Neural cell (in vitro differentiated cells): ENCODE measurements at regions not wholly inside any gene's neighbourhood (a gene's known extent, or its start where the extent isn't known, plus 50 kb on each side); places are given as distances from the start of the nearest gene placed in this dataset.

Source experiments
- H2AFZ ChIP-seq: fragments of 200-600, 300-800 bp; sonication (generic), shearing (Covaris generic); 2 replicates; pipeline ENCODE4 v1.6.0; 2014; ENCODE audit warnings: low read depth, mild to moderate bottlenecking, antibody characterized with exemption, low read length, moderate library complexity
- H3F3A ChIP-seq: fragments of 200-600 bp; shearing (Covaris generic); 2 replicates; pipeline ENCODE4 v1.6.1; 2016; ENCODE audit warnings: mild to moderate bottlenecking, moderate library complexity, mixed read lengths, antibody characterized with exemption, low read length; ENCODE audit not compliant: insufficient read depth, poor library complexity, severe bottlenecking
- H3K27ac ChIP-seq: fragments of 200-600, 300-800 bp; sonication (generic), shearing (Covaris generic); 2 replicates; pipeline ENCODE4 v1.5.1; 2014; ENCODE audit warnings: mild to moderate bottlenecking, low read length, moderate library complexity
- H3K27me3 ChIP-seq: fragments of 300-800, 200-600 bp; sonication (generic), shearing (Covaris generic); 2 replicates; pipeline ENCODE4 v1.6.0; 2014; ENCODE audit warnings: mild to moderate bottlenecking, low read depth, low read length, moderate library complexity; ENCODE audit not compliant: insufficient read depth
- H3K36me3 ChIP-seq: fragments of 300-800, 200-600 bp; sonication (generic), shearing (Covaris generic); 2 replicates; pipeline ENCODE4 v1.5.1; 2014; ENCODE audit warnings: mild to moderate bottlenecking, antibody characterized with exemption, low read length, moderate library complexity; ENCODE audit not compliant: insufficient read depth
- H3K4me2 ChIP-seq: fragments of 300-800, 200-600 bp; sonication (generic), shearing (Covaris generic); 2 replicates; pipeline ENCODE4 v1.6.0; 2014; ENCODE audit warnings: mild to moderate bottlenecking, low read length
- H3K4me3 ChIP-seq: fragments of 300-800, 200-600 bp; sonication (generic), shearing (Covaris generic); 2 replicates; pipeline ENCODE4 v1.5.1; 2014; ENCODE audit warnings: mild to moderate bottlenecking, low read length, moderate library complexity
- H3K79me2 ChIP-seq: fragments of 200-600 bp; shearing (Covaris generic); replicated peaks from 2 replicates; pipeline ENCODE4 v1.6.0; 2014; ENCODE audit warnings: mild to moderate bottlenecking, low read length, moderate library complexity; ENCODE audit not compliant: insufficient read depth
- H3K9ac ChIP-seq: fragments of 300-800, 200-600 bp; sonication (generic), shearing (Covaris generic); 2 replicates; pipeline ENCODE4 v1.6.1; 2016; ENCODE audit warnings: mild to moderate bottlenecking, low read length, mixed read lengths
- H3K9me2 ChIP-seq: fragments of 200-600 bp; shearing (Covaris generic); 2 replicates; pipeline ENCODE4 v1.6.1; 2016; ENCODE audit warnings: mild to moderate bottlenecking, low read length, mixed read lengths; ENCODE audit not compliant: insufficient read depth
- H3K9me3 ChIP-seq: fragments of 200-600, 300-800 bp; sonication (generic), shearing (Covaris generic); 2 replicates; pipeline ENCODE4 v1.6.1; 2016; ENCODE audit warnings: mild to moderate bottlenecking, mixed run types, low read length, moderate library complexity, mixed read lengths
- H4K20me1 ChIP-seq: fragments of 200-600 bp; shearing (Covaris generic); 2 replicates; pipeline ENCODE4 v1.6.1; 2016; ENCODE audit warnings: mild to moderate bottlenecking, mixed run types; ENCODE audit not compliant: insufficient read depth
- EP300 ChIP-seq: fragments of 450-650 bp; conservative IDR thresholded peaks from 2 replicates; pipeline ENCODE4 v1.6.1; 2014; ENCODE audit warnings: antibody characterized with exemption, mild to moderate bottlenecking, moderate library complexity; ENCODE audit not compliant: poor library complexity, severe bottlenecking
- EZH2 ChIP-seq: fragments of 200-600, 300-800 bp; shearing (Covaris generic), sonication (generic); IDR thresholded peaks from 2 replicates; pipeline ENCODE4 v1.6.1; 2014; ENCODE audit warnings: antibody characterized with exemption, low read length, borderline replicate concordance, mild to moderate bottlenecking; ENCODE audit not compliant: insufficient read depth, poor library complexity, severe bottlenecking
- MXI1 ChIP-seq: fragments of 450-650 bp; conservative IDR thresholded peaks from 2 replicates; pipeline ENCODE4 v1.6.1; 2014; ENCODE audit warnings: antibody characterized with exemption, mild to moderate bottlenecking; ENCODE audit not compliant: poor library complexity, severe bottlenecking
- POLR2AphosphoS5 ChIP-seq: IDR thresholded peaks from 2 replicates; pipeline ENCODE4 v1.6.1; 2012
- RAD21 ChIP-seq: fragments of 450-650 bp; conservative IDR thresholded peaks from 2 replicates; pipeline ENCODE4 v1.6.1; 2014; ENCODE audit warnings: antibody characterized with exemption, mild to moderate bottlenecking, moderate library complexity
- SMC3 ChIP-seq: fragments of 450-650 bp; conservative IDR thresholded peaks from 2 replicates; pipeline ENCODE4 v1.6.1; 2014; ENCODE audit warnings: antibody characterized with exemption, mild to moderate bottlenecking, moderate library complexity; ENCODE audit not compliant: poor library complexity
- TAF1 ChIP-seq: IDR thresholded peaks from 2 replicates; pipeline ENCODE4 v1.6.1; 2012; ENCODE audit warnings: low read depth
- TF ChIP-seq, protein P1 (sequence below): IDR thresholded peaks from 2 replicates; pipeline ENCODE4 v1.6.1; 2012; ENCODE audit warnings: borderline replicate concordance
- TF ChIP-seq, protein P2 (sequence below): fragments of 450-650 bp; IDR thresholded peaks from 2 replicates; pipeline ENCODE4 v1.5.1; 2014; ENCODE audit warnings: antibody characterized with exemption, mild to moderate bottlenecking, moderate library complexity; ENCODE audit not compliant: poor library complexity, severe bottlenecking

DNA sequence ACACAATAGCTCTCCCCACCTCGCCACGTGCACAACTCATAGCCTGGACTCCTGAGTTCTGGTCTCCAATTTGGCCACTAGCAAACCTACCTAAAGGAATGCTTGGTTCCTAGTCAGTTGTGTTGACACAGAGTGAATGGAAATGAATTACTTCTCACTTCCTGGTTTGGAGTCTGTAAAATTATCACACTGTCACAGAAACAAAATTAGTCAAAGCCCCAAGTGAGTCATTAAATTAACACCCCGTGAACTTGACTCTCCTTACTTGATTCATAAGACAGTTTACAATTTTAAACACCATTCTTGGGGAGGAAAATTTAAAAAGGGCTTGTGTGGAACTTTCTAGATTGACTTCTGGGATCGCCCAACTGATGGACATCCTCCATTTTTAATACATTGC, 276.2 kb upstream of the CTNNB1 start:
- no peaks in the 10 kb centered on the region for H3K36me3 ChIP-seq
- H3K27ac ChIP-seq, result no peak overlapping the region
- no peak overlapping the region for H2AFZ ChIP-seq
- H3K27me3 ChIP-seq, result no peaks in the 10 kb centered on the region
- no peak overlapping the region for H3K4me3 ChIP-seq
- no peak overlapping the region for H3K4me2 ChIP-seq
- H3K9ac ChIP-seq, result no peak overlapping the region
- no peaks in the 10 kb centered on the region for H4K20me1 ChIP-seq
- no peaks in the 10 kb centered on the region for H3K79me2 ChIP-seq
- no peaks in the 10 kb centered on the region for H3F3A ChIP-seq
- H3K9me2 ChIP-seq, result no peaks in the 10 kb centered on the region
- H3K9me3 ChIP-seq, result no peaks in the 10 kb centered on the region
- TF ChIP-seq POLR2AphosphoS5 (no peak), EP300 (no peak), TAF1 (no peak), EZH2 (no peak), RAD21 (no peak), SMC3 (no peak), MXI1 (no peak)
- TF ChIP-seq, protein P1, sequence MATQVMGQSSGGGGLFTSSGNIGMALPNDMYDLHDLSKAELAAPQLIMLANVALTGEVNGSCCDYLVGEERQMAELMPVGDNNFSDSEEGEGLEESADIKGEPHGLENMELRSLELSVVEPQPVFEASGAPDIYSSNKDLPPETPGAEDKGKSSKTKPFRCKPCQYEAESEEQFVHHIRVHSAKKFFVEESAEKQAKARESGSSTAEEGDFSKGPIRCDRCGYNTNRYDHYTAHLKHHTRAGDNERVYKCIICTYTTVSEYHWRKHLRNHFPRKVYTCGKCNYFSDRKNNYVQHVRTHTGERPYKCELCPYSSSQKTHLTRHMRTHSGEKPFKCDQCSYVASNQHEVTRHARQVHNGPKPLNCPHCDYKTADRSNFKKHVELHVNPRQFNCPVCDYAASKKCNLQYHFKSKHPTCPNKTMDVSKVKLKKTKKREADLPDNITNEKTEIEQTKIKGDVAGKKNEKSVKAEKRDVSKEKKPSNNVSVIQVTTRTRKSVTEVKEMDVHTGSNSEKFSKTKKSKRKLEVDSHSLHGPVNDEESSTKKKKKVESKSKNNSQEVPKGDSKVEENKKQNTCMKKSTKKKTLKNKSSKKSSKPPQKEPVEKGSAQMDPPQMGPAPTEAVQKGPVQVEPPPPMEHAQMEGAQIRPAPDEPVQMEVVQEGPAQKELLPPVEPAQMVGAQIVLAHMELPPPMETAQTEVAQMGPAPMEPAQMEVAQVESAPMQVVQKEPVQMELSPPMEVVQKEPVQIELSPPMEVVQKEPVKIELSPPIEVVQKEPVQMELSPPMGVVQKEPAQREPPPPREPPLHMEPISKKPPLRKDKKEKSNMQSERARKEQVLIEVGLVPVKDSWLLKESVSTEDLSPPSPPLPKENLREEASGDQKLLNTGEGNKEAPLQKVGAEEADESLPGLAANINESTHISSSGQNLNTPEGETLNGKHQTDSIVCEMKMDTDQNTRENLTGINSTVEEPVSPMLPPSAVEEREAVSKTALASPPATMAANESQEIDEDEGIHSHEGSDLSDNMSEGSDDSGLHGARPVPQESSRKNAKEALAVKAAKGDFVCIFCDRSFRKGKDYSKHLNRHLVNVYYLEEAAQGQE, result no peak
- TF ChIP-seq, protein P2, sequence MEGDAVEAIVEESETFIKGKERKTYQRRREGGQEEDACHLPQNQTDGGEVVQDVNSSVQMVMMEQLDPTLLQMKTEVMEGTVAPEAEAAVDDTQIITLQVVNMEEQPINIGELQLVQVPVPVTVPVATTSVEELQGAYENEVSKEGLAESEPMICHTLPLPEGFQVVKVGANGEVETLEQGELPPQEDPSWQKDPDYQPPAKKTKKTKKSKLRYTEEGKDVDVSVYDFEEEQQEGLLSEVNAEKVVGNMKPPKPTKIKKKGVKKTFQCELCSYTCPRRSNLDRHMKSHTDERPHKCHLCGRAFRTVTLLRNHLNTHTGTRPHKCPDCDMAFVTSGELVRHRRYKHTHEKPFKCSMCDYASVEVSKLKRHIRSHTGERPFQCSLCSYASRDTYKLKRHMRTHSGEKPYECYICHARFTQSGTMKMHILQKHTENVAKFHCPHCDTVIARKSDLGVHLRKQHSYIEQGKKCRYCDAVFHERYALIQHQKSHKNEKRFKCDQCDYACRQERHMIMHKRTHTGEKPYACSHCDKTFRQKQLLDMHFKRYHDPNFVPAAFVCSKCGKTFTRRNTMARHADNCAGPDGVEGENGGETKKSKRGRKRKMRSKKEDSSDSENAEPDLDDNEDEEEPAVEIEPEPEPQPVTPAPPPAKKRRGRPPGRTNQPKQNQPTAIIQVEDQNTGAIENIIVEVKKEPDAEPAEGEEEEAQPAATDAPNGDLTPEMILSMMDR, result no peak

DNA sequence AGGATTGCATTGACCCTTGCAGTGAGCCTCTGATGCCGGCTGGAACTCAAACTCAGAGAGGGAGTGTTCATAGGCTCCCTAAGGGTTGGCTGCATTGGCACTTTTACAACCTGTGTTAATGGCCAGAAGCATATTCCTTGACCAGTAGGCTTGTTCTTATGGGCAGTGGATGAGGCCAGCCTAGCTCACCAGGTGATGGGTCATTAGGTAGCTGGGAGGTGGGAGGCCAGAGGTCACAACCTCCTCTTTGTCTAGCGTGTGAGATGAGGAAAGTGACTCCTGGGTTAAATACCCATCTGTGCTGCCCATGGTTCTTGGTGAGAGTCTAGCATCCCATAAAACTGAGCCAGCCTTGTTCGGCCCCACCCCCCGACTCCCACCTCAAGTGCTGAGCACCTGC, 275.7 kb upstream of the CTNNB1 start:
- H3K79me2 ChIP-seq, result no peaks in the 10 kb centered on the region
- no peaks in the 10 kb centered on the region for H3F3A ChIP-seq
- no peaks in the 10 kb centered on the region for H3K9me2 ChIP-seq
- no peak overlapping the region for H2AFZ ChIP-seq
- no peaks in the 10 kb centered on the region for H4K20me1 ChIP-seq
- no peak overlapping the region for H3K27ac ChIP-seq
- no peaks in the 10 kb centered on the region for H3K9me3 ChIP-seq
- TF ChIP-seq, protein P1, result no peak
- no peak for TF ChIP-seq RAD21
- no peak for TF ChIP-seq MXI1
- no peak for TF ChIP-seq SMC3
- TF ChIP-seq EP300, result no peak
- no peak for TF ChIP-seq POLR2AphosphoS5
- TF ChIP-seq TAF1, result no peak
- TF ChIP-seq EZH2, result no peak
- TF ChIP-seq, protein P2, result no peak
- no peaks in the 10 kb centered on the region for H3K27me3 ChIP-seq
- no peak overlapping the region for H3K4me2 ChIP-seq
- H3K4me3 ChIP-seq, result no peak overlapping the region
- H3K36me3 ChIP-seq, result no peaks in the 10 kb centered on the region
- no peak overlapping the region for H3K9ac ChIP-seq
